Astrocyte (in vitro differentiated cells and primary cell): ENCODE measurements at regions not wholly inside any gene's neighbourhood (a gene's known extent, or its start where the extent isn't known, plus 50 kb on each side); places are given as distances from the start of the nearest gene placed in this dataset.

Experiments
- DNase-seq: peaks from one replicate; pipeline ENCODE4 v3.0.0-alpha.2; 2010; ENCODE audit warnings: low read depth
- FAIRE-seq: peaks from 2 replicates; lab custom pipeline; 2011; peaks lifted over from hg19 to GRCh38; lab: Jason Lieb, UNC
- H2AFZ ChIP-seq: 2 replicates; pipeline ENCODE4 v1.6.0; 2012; ENCODE audit warnings: low read depth, low read length, inconsistent platforms
- H3K27ac ChIP-seq: 2 replicates; pipeline ENCODE4 v1.5.1; 2011; ENCODE audit warnings: low read depth, low read length, inconsistent platforms
- H3K27me3 ChIP-seq: 2 replicates; pipeline ENCODE4 v1.6.0; 2011; ENCODE audit warnings: low read length, inconsistent platforms; ENCODE audit not compliant: insufficient read depth
- H3K36me3 ChIP-seq: 2 replicates; pipeline ENCODE4 v1.5.1; 2011; ENCODE audit warnings: low read length, inconsistent platforms; ENCODE audit not compliant: insufficient read depth
- H3K4me1 ChIP-seq: 2 replicates; pipeline ENCODE4 v1.5.1; 2011; ENCODE audit warnings: low read length, inconsistent platforms; ENCODE audit not compliant: insufficient read depth
- H3K4me2 ChIP-seq: 2 replicates; pipeline ENCODE4 v1.6.0; 2012; ENCODE audit warnings: low read length, inconsistent platforms
- H3K4me3 ChIP-seq: 2 replicates; pipeline ENCODE4 v1.5.1; 2011; ENCODE audit warnings: low read depth, mild to moderate bottlenecking, low read length, inconsistent platforms; ENCODE audit not compliant: insufficient read depth
- H3K79me2 ChIP-seq: 2 replicates; pipeline ENCODE4 v1.6.0; 2012; ENCODE audit warnings: mild to moderate bottlenecking, low read length, inconsistent platforms; ENCODE audit not compliant: insufficient read depth
- H3K9ac ChIP-seq: 2 replicates; pipeline ENCODE4 v1.6.0; 2012; ENCODE audit warnings: mild to moderate bottlenecking, low read length, inconsistent platforms
- H3K9me3 ChIP-seq: 2 replicates; pipeline ENCODE4 v1.5.1; 2012; ENCODE audit warnings: low read depth, mild to moderate bottlenecking, low read length, inconsistent platforms; ENCODE audit not compliant: insufficient read depth
- H4K20me1 ChIP-seq: 2 replicates; pipeline ENCODE4 v1.6.0; 2012; ENCODE audit warnings: low read length, inconsistent platforms; ENCODE audit not compliant: insufficient read depth
- H3K27ac Mint-ChIP-seq: one replicate; pipeline ENCODE4 v1.8.0; 2021; ENCODE audit warnings: mild to moderate bottlenecking, mixed read lengths; ENCODE audit not compliant: unreplicated experiment
- H3K27me3 Mint-ChIP-seq: one replicate; pipeline ENCODE4 v1.8.0; 2021; ENCODE audit warnings: low read depth, mixed read lengths; ENCODE audit not compliant: unreplicated experiment
- H3K36me3 Mint-ChIP-seq: one replicate; pipeline ENCODE4 v1.8.0; 2021; ENCODE audit warnings: low read depth, mixed read lengths; ENCODE audit not compliant: unreplicated experiment
- H3K4me1 Mint-ChIP-seq: one replicate; pipeline ENCODE4 v1.8.0; 2021; ENCODE audit warnings: low read depth, mixed read lengths; ENCODE audit not compliant: unreplicated experiment
- H3K4me3 Mint-ChIP-seq: one replicate; pipeline ENCODE4 v1.8.0; 2021; ENCODE audit warnings: mild to moderate bottlenecking, moderate library complexity, mixed read lengths; ENCODE audit not compliant: unreplicated experiment
- H3K9me3 Mint-ChIP-seq: one replicate; pipeline ENCODE4 v1.8.0; 2021; ENCODE audit warnings: mild to moderate bottlenecking, mixed read lengths; ENCODE audit not compliant: unreplicated experiment
- CTCF ChIP-seq: IDR thresholded peaks from 2 replicates; pipeline ENCODE4 v1.5.1; 2011; ENCODE audit warnings: low read depth, mild to moderate bottlenecking, inconsistent platforms, low read length, moderate library complexity; ENCODE audit not compliant: insufficient read depth
- EZH2 ChIP-seq: IDR thresholded peaks from 2 replicates; pipeline ENCODE4 v1.6.1; 2012; ENCODE audit warnings: mild to moderate bottlenecking, low read length, inconsistent platforms; ENCODE audit not compliant: insufficient read depth

- no peaks in the 10 kb centered on the region for H3K4me1 ChIP-seq
- H3K27me3 ChIP-seq, result no peaks in the 10 kb centered on the region
- H3K27me3 Mint-ChIP-seq, result no peaks in the 10 kb centered on the region
- H3K36me3 ChIP-seq, result no peaks in the 10 kb centered on the region
- H3K4me2 ChIP-seq, result no peak overlapping the region
- H3K36me3 Mint-ChIP-seq, result no peaks in the 10 kb centered on the region
- H3K27ac ChIP-seq, result no peak overlapping the region
- no peaks in the 10 kb centered on the region for H3K9me3 Mint-ChIP-seq
- TF ChIP-seq EZH2 (no peak), CTCF (no peak)
- no peak overlapping the region for H3K4me3 ChIP-seq
- H4K20me1 ChIP-seq, result no peaks in the 10 kb centered on the region
- no peak for FAIRE-seq
- H3K4me3 Mint-ChIP-seq, result no peak overlapping the region
- H3K9me3 ChIP-seq, result no peaks in the 10 kb centered on the region
- no peak overlapping the region for H3K27ac Mint-ChIP-seq
- no peaks in the 10 kb centered on the region for H3K79me2 ChIP-seq
- H2AFZ ChIP-seq, result no peak overlapping the region
- no peaks in the 10 kb centered on the region for H3K4me1 Mint-ChIP-seq
- DNase-seq, result no peak
- H3K9ac ChIP-seq, result no peak overlapping the region
Observed at GRCh38 chr4:156052116-156052515, 98.5 kb upstream of the CTSO start.

GRCh38 chr4:156038772-156039171 lies 85.1 kb upstream of the CTSO start:
- no peak overlapping the region for H3K4me3 Mint-ChIP-seq
- no peak for DNase-seq
- Histone ChIP-seq H3K27me3 (no peaks in the 10 kb centered on the region), H3K79me2 (no peaks in the 10 kb centered on the region), H3K4me3 (no peak overlapping the region), H3K4me1 (no peaks in the 10 kb centered on the region), H2AFZ (no peak overlapping the region), H4K20me1 (no peaks in the 10 kb centered on the region), H3K4me2 (no peak overlapping the region), H3K27ac (no peak overlapping the region), H3K36me3 (no peaks in the 10 kb centered on the region), H3K9me3 (no peaks in the 10 kb centered on the region), H3K9ac (no peak overlapping the region)
- H3K36me3 Mint-ChIP-seq, result no peaks in the 10 kb centered on the region
- no peak for FAIRE-seq
- H3K27me3 Mint-ChIP-seq, result no peaks in the 10 kb centered on the region
- H3K4me1 Mint-ChIP-seq, result no peaks in the 10 kb centered on the region
- H3K27ac Mint-ChIP-seq, result no peak overlapping the region
- no peak for TF ChIP-seq CTCF
- no peak for TF ChIP-seq EZH2
- peaks cover 4% of the 10 kb centered on the region for H3K9me3 Mint-ChIP-seq

- no peaks in the 10 kb centered on the region for H3K27me3 ChIP-seq
- TF ChIP-seq EZH2 (no peak), CTCF (no peak)
- no peak overlapping the region for H3K4me2 ChIP-seq
- no peaks in the 10 kb centered on the region for H3K36me3 Mint-ChIP-seq
- no peak overlapping the region for H3K27ac Mint-ChIP-seq
- H3K27ac ChIP-seq, result no peak overlapping the region
- no peaks in the 10 kb centered on the region for H3K27me3 Mint-ChIP-seq
- no peak overlapping the region for H3K4me3 ChIP-seq
- H3K4me1 ChIP-seq, result no peaks in the 10 kb centered on the region
- no peak overlapping the region for H3K9ac ChIP-seq
- H3K36me3 ChIP-seq, result no peaks in the 10 kb centered on the region
- no peak for FAIRE-seq
- DNase-seq, result no peak
- no peak overlapping the region for H3K4me3 Mint-ChIP-seq
- no peaks in the 10 kb centered on the region for H3K9me3 ChIP-seq
- H3K9me3 Mint-ChIP-seq, result no peaks in the 10 kb centered on the region
- no peaks in the 10 kb centered on the region for H3K79me2 ChIP-seq
- no peak overlapping the region for H2AFZ ChIP-seq
- H3K4me1 Mint-ChIP-seq, result no peaks in the 10 kb centered on the region
- no peaks in the 10 kb centered on the region for H4K20me1 ChIP-seq
Observed at GRCh38 chr4:156036496-156036895, 82.8 kb upstream of the CTSO start.
